HG03196 (cell line): ENCODE measurements at regions not wholly inside any gene's neighbourhood (a gene's known extent, or its start where the extent isn't known, plus 50 kb on each side); places are given as distances from the start of the nearest gene placed in this dataset.

Source experiments
- ATAC-seq: cut with Tn5 transposase; IDR thresholded peaks from one replicate; pipeline ENCODE4 v1.9.1; 2021; ENCODE audit not compliant: unreplicated experiment

DNA sequence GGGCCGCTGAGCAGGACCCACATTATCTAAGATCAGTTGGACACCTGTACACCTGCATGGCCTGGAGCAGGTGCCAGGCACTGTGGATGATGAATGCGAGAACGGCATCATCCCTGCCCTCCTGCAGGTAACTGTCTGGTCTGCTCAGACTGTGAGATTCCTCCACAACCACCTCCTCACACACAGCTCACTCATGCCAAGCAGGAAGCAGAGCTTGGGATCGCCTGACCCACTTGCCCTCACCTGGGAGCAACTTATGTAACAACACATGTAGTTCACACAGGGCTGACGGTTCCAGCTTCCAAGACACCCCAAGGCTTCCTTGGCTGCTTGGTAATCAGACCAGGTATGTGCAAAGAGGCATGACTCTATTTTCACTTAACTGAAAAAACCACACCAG, 359.2 kb downstream of the PREX1 start:
- ATAC-seq: no peak

DNA sequence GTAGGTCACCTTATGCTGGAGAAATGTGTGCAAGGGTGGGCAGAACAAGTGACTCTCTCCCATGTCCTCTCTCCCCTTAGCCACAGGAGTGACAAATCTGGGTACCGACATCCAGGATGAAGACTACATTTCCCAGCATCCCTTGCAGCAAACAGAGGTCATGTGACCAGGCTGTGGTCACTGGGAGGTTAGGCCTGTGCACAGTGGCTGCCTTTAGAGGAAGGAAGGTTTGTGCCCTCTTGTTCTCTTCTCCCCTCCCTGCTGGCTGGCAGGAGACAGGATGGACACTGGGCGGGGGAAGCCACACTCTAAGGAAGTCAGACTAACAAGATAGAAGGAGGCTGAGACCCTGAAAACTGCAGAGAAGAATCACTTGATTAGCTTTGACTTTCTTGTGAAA, 360.2 kb downstream of the PREX1 start:
- no peak for ATAC-seq

DNA sequence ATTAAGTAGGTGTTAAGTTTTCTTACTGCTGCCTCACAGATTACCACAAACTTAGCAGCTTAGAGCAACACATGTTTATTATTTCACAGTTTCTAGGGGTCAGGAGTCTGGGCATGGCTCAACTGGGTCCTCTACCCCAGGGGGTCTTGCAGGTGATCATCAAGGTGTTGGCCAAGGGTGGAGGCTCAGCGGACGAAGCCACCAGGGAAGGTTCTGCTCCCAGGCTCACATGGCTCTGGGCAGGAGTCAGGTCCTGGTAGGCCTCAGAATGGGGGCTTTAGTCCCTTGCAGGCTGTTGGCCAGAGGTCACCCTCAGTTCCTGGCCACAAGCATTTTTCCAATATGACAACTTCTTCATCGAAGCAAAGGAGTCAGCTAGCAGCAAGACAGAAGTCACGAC, 362.5 kb downstream of the PREX1 start:
- ATAC-seq: no peak

DNA sequence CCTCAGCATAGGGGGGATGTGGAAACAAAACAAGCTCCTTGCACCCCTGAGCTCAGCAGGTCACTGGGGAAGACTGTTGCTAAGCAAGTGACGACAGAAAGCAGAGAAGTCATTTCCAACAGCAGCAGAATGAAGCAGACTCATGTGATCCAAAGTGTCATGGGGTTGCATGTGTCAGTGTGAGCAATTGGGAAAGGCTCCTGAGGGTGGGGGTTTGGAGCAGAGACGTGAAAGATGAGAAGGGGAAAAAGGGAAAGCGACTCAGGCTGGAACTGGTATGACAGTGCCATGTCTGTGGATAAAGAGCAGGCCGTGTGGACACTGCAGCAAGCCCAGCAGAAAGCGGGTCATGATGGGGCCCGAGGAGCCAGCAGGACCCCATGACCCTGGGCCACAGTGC, 363.9 kb downstream of the PREX1 start:
- ATAC-seq: no peak

DNA sequence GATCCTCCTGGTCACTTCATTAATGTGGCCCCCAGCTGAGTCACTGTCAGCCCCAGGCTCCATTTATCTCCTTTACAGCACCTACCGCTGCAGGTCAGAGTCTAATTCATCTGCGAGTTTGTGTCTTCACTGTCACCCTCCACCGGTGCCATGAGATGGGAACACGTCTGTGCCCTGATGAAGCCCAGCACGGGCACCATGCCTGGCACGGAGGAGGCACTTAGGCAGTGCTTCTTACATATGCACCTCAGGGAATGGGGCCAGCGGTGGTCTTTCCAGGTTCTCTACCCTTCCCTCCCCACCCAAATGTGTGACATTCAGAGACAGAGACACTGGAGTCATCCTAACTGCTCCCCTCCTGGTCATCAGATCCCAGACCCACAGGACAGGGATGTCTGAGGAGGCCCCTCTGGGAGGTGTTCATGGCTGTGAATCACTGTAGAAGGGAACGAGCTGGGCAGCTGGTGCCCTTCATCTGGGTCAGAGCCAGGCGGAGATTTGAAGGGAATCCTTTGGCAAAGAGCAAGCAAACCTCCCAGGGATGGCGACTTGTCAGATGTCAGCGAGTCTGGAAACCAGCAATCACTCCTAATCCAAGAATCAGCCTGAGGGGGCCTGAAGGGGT, 364.6 kb downstream of the PREX1 start:
- ATAC-seq: no peak

DNA sequence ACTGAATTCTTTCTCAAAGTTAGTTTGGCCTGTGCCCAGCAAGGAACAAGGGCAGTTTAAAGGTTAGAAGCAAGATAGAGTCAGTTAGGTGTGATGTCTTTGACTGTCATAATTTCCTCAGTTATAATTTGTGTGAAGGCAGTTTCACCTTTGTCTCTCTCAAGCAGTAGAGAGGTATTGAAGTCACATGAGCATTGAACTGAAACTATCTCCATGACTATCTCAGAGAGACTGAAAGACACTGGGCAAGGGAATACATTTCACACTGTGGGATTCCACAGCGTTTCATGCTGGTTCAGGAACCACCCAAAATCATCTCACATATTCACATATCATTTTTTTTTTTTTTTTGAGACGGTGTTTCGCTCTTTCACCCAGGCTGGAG, 366.1 kb downstream of the PREX1 start:
- no peak for ATAC-seq

DNA sequence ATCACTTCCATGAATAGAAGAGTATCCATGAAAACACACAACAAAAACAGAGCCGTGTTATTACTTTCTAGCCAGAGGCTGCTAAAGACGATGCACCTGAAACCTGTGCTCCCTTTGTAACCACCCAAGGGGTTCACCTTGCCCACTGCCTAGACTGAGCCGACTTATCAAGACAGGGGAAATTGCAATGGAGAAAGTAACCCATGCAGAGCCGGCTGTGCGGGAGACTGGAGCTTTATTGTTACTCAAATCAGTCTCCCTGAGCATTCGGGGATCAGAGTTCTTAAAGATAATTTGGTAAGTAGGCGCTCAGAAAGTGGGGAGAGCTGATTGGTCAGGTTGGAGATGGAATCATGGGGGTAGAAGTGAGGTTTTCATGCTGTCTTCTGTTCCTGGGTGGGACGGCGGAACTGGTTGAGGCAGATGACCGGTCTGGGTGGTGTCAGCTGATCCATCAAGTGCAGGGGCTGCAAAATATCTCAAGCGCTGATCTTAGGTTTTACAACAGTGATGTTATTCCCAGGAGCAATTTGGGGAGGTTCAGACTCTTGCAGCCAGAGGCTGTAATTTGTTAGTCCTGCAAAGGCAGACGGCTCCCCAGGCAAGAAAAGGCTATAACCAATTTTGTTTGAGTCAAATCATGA, 366.6 kb downstream of the PREX1 start:
- no peak for ATAC-seq

DNA sequence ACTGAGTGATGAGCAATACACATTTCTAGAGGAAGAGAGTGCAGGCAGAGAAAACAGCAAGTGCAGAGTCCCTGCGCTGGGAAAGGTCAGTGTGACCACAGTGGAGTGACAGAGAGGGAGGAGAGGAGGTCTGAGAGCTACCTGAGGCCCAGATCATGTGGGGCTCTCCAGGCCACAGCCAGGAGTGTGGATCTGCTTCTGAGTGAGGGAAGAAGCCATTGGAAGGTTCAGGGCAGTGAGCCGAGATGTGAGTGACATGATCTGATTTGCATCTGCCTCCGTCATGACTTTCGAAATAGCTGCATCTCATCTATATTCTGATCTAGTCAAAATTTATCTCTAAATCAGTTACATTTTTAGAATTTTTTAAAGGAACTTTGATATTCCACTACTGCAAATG, 367.1 kb downstream of the PREX1 start:
- no peak for ATAC-seq

DNA sequence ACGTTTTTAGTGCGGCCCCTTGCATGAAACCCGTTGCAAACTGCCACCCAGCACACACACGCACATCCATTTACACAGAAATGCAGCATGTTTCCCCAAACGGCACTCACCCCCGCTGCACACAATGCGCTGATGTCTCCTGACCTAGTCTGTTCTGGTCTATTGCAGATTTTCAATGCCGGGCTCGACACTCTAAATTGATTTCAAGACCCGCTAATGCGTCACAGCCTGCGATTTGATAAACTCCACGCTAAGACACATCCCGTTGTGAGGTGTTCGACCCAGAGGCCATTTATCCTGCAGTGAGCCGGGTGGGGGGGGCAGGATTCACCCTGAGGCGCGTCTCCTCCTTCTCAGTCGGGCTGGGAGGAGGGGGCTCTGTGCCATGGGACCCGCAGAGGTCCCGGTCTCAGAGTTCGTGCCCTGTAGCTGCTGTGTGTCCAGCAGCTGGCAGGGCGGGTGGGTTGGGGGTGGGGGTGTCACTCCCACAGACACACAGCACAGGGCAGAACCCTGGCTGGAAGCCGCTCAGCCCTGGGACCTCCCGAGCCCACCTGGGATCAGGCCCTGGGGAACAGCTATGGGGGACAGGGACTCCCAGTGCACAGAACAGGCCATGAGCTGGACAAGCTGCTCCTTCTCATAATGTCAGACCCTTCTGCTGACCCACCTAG, 367.9 kb downstream of the PREX1 start:
- no peak for ATAC-seq

DNA sequence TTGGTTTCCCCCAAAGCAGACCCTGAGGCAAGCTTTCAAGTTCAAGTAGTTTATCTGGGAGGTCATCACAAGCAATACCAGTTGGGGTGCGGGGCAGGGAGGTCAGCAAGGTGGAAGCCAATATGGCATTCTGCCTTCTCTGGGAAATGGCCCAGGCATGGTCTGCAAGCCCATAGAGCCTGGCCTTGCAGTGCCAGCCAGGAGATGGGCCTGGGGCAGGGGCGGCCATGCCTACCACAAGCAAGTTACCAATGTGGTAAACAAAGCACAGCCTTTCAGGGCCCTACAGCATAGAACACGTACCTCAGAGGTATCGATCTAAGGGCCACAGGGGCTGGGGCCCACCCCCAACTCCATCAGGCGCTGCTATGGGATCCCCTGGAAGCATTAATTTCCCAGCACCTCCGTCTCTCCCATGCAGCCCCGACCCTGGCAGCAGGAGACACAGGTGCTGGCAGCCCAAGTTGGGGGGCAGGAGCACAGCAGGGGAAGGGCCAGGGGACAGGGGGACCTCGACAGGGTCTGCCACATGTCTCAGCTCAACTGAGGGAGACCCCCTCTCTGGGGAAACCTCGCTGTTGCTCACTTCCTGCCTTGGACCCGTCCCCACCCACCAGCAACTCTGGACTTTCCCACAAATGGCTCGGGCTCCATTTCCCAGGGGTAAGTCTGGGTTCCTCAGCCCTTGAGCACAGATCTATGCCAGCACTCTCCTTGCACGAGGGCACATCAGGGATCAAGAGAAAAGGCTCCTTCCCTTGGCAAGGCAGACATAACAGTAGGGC, 369.0 kb downstream of the PREX1 start:
- no peak for ATAC-seq

DNA sequence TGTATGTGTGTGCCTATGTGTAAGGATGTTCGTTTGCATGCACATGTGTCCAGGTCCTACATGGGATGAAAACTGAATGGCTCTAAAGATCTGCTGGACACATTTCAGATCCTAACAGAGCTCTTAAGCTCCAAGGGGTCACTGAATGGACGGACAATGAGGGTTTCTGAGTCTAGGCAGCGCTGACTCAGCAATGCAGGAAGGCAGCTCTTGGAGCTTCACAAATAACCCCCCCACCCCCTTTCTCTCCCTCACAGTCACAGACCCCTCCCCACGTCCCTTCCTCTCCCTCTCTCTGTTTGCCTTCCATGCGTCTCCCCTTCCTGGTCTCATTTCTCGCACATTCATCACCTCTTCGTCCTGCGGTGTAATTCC, 369.8 kb downstream of the PREX1 start:
- ATAC-seq: no peak

DNA sequence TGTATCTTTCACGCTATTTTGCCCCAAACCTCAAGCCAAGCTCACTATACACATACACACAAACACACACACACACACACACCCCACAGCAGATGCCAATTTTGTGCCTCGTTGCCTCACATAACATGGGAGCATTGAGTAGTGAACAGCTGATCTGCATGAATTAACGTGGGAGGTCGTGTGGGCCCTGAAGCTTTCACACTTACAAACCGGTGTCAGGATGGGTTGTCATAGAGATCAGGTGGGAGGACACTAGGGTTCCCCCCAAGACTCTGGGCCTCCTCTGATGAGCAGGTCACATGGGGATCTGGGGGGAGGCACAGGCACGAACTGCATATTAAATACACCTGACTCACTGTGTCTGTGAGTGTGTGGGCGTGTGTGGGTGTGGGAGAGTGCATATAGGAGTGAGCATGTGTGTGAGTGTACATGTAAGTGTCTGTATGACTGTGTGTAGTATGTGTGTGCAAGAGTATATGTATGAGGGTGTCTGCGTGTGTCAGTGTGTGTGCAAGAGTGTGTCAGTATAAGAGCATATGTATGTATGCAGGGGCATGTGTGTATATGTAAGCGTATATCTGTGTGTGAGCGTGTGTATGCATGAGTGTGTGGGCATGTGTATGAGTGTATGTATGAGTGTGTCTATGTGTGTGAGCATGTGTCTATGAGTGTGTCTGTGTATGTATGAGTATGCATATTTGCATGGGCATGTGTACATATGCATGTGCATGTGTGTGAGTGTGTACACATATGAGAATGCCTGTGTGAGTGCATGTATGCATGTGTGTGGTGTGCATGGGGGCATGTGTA, 370.4 kb downstream of the PREX1 start:
- no peak for ATAC-seq

DNA sequence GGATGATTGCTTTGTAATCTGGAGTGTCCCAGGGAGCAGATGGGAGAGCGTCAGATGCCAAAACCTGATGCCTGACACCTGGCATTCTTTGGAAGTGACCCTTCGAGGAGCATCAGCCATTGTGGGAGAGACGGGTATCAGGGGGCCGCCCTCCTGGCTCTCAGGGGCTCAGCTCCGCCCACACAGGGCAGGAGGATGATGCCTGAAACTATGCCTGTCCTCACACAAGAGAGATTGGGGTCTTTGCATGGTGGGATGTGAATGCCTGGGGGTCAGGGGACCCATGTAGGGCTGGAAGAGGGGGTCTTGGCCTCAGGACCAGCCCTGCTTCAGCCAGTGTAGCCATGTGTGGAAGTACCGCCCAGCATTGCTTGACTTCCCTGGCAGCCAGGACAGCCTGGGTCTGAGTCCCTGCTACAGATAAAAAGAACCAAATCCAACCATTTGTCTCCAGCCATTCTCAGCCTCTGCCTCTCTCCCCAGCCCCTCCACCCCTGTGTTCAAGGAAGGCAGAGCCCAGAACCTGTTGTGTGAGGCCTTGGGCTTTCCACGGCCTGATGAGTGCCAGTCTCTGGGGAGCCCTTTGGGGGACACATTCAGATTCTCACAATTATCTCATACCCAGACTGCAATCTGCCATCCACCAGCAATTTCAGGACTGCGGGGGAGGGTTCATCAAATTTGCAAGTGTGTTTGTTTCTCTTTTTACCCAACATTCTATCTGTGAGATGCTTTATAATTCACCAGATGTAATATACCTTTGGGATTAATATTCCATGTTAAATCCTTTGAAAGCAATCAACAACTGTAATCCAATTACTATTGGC, 371.2 kb downstream of the PREX1 start:
- ATAC-seq: no peak

DNA sequence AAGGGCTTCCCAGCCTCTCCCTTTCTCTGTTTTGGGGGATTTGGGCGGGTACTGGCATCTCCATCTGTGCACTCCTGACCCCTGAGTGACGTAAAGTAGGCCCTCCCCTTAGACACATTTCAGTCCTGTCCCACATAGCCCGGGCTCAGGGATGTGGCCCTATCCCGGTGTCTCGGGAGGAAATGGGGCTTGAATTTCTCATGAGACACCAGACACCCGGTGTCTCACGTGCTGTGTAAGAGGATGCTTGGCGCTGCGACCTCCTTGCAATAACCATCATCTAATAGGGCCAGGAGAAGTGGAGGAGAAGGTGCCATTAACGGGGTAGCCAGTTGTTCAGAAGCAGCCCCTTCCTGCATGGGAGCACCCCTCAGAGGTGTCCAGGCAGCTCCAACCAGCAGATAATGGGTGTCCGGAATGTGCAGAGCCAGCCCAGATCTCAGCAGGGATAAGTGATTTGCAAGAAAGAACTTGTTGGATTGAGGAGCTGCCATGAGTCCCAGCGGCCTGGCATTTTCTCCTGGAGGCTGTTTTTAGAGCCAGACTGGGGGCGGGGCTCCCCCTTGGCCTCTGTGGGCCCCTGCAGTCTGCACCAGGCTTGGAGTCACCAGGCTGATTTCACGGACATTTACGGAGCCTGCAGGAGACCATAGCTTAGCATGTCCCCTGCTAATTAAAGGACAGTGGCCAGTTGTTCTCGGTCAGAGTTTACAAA, 372.0 kb downstream of the PREX1 start:
- ATAC-seq: no peak

DNA sequence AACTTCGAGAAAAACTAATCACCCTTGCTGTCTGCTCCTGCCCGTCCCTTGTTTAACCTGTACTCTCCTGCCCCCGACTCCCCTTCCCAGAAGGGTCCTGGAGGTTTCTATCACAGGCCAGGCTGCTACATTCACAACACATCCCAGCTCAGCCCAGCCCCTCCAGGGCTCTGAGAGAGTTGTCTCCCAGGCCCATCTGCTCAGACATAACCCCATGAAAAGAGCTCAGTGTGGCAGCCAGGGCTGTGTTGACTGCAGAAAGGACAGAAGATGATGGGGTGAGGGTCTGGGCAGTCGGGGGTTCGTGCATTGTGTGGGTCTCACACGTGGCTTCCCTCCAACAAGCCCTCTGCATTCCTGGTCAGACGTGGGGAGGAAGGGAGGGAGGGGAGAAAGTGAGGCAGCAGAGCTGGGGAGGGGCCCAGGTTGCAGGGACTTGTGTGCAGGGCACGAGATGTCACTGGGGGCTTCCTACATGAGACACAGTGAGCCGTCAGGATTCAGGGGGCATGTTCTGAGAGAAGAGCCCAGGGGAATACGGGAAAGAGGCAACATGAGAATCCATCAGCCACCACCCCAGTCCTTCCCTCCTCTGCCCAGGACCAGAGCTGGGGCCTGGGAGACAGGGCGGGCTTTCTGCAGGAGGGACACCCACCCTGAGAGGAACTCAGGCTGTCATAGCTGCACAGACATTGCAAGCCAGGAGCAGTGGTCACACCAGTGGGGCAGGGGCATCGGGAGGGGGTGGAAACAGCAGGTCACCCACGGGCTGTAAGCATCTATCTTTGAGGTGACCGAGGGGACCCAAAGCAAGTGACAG, 372.9 kb downstream of the PREX1 start:
- ATAC-seq: no peak

DNA sequence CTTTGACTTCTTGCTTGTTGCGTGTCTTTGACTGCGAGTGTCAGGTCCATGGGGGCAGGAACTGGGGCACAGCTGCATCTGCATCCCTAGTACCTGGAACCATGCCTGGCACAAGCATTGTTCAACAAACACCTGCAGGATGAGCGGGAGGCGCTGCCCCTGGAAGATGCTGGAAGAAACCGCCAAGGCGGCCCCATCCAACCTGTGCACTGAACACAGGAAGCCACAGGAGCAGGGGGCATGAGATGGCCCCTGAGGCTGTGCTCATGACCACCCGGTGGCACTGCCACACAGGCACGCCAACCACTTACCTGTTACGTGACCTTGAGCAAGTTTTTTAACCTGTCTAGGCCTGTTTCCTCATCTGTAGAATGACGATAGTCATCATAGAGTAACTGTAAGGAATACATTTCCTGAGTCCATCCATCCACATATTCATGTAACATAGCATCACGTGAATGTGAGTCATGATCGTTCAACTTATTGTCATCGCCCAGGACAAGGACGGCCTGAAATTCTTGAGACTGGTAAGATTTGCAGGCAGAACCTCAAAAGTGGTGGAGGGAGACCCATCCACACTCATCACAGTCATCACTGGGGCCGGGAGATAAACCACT, 374.2 kb downstream of the PREX1 start:
- ATAC-seq: no peak

DNA sequence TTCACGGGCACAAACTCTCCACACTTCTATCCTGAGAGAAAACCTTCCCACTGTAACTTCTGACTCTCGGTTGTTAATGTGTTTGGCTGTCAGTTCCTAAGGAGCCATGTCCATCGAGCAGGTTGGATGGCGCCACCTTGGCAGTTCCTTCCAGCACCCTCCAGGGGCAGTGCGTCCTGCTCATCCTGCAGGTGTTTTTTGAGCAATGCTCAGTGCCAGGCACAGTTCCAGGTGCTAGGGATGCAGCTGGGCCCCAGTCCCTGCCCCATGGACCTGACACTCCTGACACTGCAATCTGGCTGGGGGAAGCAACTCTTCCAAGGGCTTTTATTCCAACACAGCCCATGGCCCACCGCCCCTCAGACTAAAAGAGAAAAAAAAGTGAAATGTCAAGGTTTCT, 376.4 kb downstream of the PREX1 start:
- ATAC-seq: no peak
